Upper lobe of right lung (tissue), 1 donor: ENCODE measurements at regions not wholly inside any gene's neighbourhood (a gene's known extent, or its start where the extent isn't known, plus 50 kb on each side); places are given as distances from the start of the nearest gene placed in this dataset.

Source experiments
- ATAC-seq: fragments of 200-7000 bp; cut with Tn5 transposase; one replicate; pipeline ENCODE4 v1.9.1; 2020; ENCODE audit warnings: mild to moderate bottlenecking, moderate library complexity
- DNase-seq: peaks from one replicate; pipeline ENCODE4 v3.0.0-alpha.2; 2020
- H3K27ac ChIP-seq: fragments of 200-600 bp; one replicate; pipeline ENCODE4 v1.8.0; 2022
- H3K27me3 ChIP-seq: fragments of 200-600 bp; one replicate; pipeline ENCODE4 v1.8.0; 2022; ENCODE audit warnings: mild to moderate bottlenecking
- H3K36me3 ChIP-seq: fragments of 200-600 bp; one replicate; pipeline ENCODE4 v1.8.0; 2022
- H3K4me1 ChIP-seq: fragments of 200-600 bp; one replicate; pipeline ENCODE4 v1.8.0; 2022
- H3K4me3 ChIP-seq: fragments of 200-600 bp; one replicate; pipeline ENCODE4 v1.8.0; 2022; ENCODE audit warnings: mild to moderate bottlenecking
- H3K9me3 ChIP-seq: fragments of 200-600 bp; one replicate; pipeline ENCODE4 v1.8.0; 2022
- intact Hi-C: fragments of 100-400 bp; cut with DNase I; formaldehyde crosslinking; loops from one replicate; pipeline ENCODE4 v1.11.0; 2022
- TF ChIP-seq, protein P1 (sequence below): fragments of 200-600 bp; IDR thresholded peaks from one replicate; pipeline ENCODE4 v1.8.0; 2022; ENCODE audit warnings: antibody characterized with exemption
- donor health status: DM: no; HTN: yes; CAD: no; lungs with severe emphysema.

DNA sequence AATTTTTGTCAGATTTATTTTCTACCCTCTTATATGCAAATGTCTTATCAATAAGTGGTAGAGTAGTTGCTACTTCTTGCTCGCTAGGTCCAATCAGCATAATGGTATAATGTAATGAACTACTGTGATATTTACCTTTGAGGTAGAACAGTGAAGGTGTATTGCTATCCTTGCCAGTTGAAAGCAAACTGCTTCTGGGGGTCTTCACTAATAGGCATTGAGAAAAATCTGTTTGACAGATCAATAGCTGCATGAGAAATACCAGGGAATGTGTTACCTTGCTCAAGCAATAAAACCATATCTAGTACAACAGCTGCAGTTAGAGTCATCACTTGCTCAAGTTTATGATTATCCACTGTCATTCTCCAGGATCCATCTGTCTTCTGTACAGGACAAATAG, 50.1 kb upstream of the EFEMP1 start:
- Histone ChIP-seq H3K4me1 (no peaks in the 10 kb centered on the region), H3K36me3 (no peaks in the 10 kb centered on the region), H3K4me3 (no peak overlapping the region), H3K9me3 (no peaks in the 10 kb centered on the region), H3K27me3 (no peaks in the 10 kb centered on the region), H3K27ac (no peak overlapping the region)
- ATAC-seq (no peak), DNase-seq (no peak)
- intact Hi-C loops = no loop called here
- TF ChIP-seq, protein P1, sequence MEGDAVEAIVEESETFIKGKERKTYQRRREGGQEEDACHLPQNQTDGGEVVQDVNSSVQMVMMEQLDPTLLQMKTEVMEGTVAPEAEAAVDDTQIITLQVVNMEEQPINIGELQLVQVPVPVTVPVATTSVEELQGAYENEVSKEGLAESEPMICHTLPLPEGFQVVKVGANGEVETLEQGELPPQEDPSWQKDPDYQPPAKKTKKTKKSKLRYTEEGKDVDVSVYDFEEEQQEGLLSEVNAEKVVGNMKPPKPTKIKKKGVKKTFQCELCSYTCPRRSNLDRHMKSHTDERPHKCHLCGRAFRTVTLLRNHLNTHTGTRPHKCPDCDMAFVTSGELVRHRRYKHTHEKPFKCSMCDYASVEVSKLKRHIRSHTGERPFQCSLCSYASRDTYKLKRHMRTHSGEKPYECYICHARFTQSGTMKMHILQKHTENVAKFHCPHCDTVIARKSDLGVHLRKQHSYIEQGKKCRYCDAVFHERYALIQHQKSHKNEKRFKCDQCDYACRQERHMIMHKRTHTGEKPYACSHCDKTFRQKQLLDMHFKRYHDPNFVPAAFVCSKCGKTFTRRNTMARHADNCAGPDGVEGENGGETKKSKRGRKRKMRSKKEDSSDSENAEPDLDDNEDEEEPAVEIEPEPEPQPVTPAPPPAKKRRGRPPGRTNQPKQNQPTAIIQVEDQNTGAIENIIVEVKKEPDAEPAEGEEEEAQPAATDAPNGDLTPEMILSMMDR = no peak

- no peak overlapping the region for H3K4me3 ChIP-seq
- TF ChIP-seq, protein P1 = no peak
- H3K4me1 ChIP-seq = no peaks in the 10 kb centered on the region
- intact Hi-C loops = no loop called here
- H3K9me3 ChIP-seq = no peaks in the 10 kb centered on the region
- no peaks in the 10 kb centered on the region for H3K36me3 ChIP-seq
- H3K27me3 ChIP-seq = no peaks in the 10 kb centered on the region
- no peak for DNase-seq
- no peak for ATAC-seq
- no peak overlapping the region for H3K27ac ChIP-seq
Measured at GRCh38 chr2:55976681-55977080, 53.1 kb upstream of the EFEMP1 start.

GRCh38 chr2:55985406-55985805, 61.8 kb upstream of the EFEMP1 start:
- TF ChIP-seq, protein P1 = no peak
- no peaks in the 10 kb centered on the region for H3K4me1 ChIP-seq
- no peaks in the 10 kb centered on the region for H3K9me3 ChIP-seq
- no peak for ATAC-seq
- no peaks in the 10 kb centered on the region for H3K36me3 ChIP-seq
- no peak overlapping the region for H3K27ac ChIP-seq
- H3K27me3 ChIP-seq = no peaks in the 10 kb centered on the region
- no peak for DNase-seq
- no peak overlapping the region for H3K4me3 ChIP-seq
- intact Hi-C loops = no loop called here

DNA sequence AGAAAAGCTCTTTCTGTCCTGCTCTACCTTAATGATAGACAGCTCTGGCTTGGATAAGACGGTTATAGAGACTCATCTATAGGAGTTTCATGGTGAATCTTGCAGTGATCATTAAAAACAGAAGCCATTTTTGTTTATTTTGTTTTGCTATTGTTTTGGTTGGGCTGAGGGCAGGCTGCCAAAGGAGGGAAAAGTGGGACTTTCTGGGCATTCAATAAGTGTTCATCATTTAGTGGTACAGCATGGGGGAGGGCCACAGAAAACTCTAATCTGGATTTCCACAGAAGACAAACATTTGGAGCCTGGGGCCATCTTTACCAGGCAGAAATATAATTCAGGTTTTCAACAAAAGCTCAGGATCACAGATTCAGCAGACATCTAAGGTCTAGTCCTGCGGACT, 62.4 kb upstream of the EFEMP1 start:
- no peak overlapping the region for H3K27ac ChIP-seq
- no peaks in the 10 kb centered on the region for H3K9me3 ChIP-seq
- TF ChIP-seq, protein P1 = no peak
- intact Hi-C loops = no loop called here
- no peaks in the 10 kb centered on the region for H3K4me1 ChIP-seq
- ATAC-seq (no peak), DNase-seq (no peak)
- no peaks in the 10 kb centered on the region for H3K36me3 ChIP-seq
- H3K27me3 ChIP-seq = no peaks in the 10 kb centered on the region
- no peak overlapping the region for H3K4me3 ChIP-seq

GRCh38 chr2:55986700-55987440, 63.3 kb upstream of the EFEMP1 start:
- H3K4me1 ChIP-seq = no peaks in the 10 kb centered on the region
- TF ChIP-seq, protein P1 = no peak
- intact Hi-C loops = no loop called here
- no peaks in the 10 kb centered on the region for H3K27me3 ChIP-seq
- no peak overlapping the region for H3K27ac ChIP-seq
- DNase-seq (no peak), ATAC-seq (no peak)
- H3K9me3 ChIP-seq = no peaks in the 10 kb centered on the region
- H3K36me3 ChIP-seq = no peaks in the 10 kb centered on the region
- no peak overlapping the region for H3K4me3 ChIP-seq

GRCh38 chr2:55989405-55989804, 65.8 kb upstream of the EFEMP1 start:
- peaks cover 7% of the 10 kb centered on the region for H3K4me1 ChIP-seq
- TF ChIP-seq, protein P1 = no peak
- no peaks in the 10 kb centered on the region for H3K27me3 ChIP-seq
- no peak overlapping the region for H3K27ac ChIP-seq
- H3K4me3 ChIP-seq = no peak overlapping the region
- intact Hi-C loops = no loop called here
- DNase-seq = no peak
- no peaks in the 10 kb centered on the region for H3K36me3 ChIP-seq
- no peak for ATAC-seq
- H3K9me3 ChIP-seq = no peaks in the 10 kb centered on the region
